Stomach (tissue), 4 donors: ENCODE measurements at regions not wholly inside any gene's neighbourhood (a gene's known extent, or its start where the extent isn't known, plus 50 kb on each side); places are given as distances from the start of the nearest gene placed in this dataset.

ENCODE experiments used
- CTCF ChIP-seq, 7 experiments: fragments of 450-650 bp in 4 of 7; fragments of 200-600 bp in 3 of 7; sonication (generic) in 3 of 7; IDR thresholded peaks; one replicate each; pipeline ENCODE4 v1.5.1; 2016 to 2019; ENCODE audit warnings: antibody characterized with exemption in 7 of 7, control low read depth in 2 of 7, mild to moderate bottlenecking in 1 of 7
- EP300 ChIP-seq: sonication (generic); formaldehyde crosslinking; IDR thresholded peaks from one replicate; pipeline ENCODE4 v1.6.1; 2017; ENCODE audit warnings: antibody characterized with exemption
- POLR2A ChIP-seq, 4 donors: fragments of 450-650 bp; IDR thresholded peaks; one replicate each; pipeline ENCODE4 v1.6.1; 2016; ENCODE audit warnings: antibody characterized with exemption in 4 of 4, control low read depth in 2 of 4, mild to moderate bottlenecking in 1 of 4, moderate library complexity in 1 of 4
- POLR2AphosphoS5 ChIP-seq, 3 donors: sonication (generic); formaldehyde crosslinking; IDR thresholded peaks; one replicate each; pipeline ENCODE4 v1.6.1; 2016; ENCODE audit warnings: antibody characterized with exemption in 3 of 3

- TF ChIP-seq POLR2A (IDR thresholded peaks at IDR 0.05), result no peak
- TF ChIP-seq CTCF (IDR thresholded peaks at IDR 0.05), result no peak
- TF ChIP-seq POLR2AphosphoS5 (IDR thresholded peaks at IDR 0.05), result no peak
- TF ChIP-seq EP300, result no peak
Measured at GRCh38 chr12:124485371-124485770, 82.0 kb downstream of the NCOR2 start.
